ENCODE measurements at regions not wholly inside any gene's neighbourhood (a gene's known extent, or its start where the extent isn't known, plus 50 kb on each side); places are given as distances from the start of the nearest gene placed in this dataset.
"Not testable (repeated sequence)": the region's sequence is repeated elsewhere in the genome, so short reads cannot be mapped to it uniquely, and the experiment has no call there.

DNA sequence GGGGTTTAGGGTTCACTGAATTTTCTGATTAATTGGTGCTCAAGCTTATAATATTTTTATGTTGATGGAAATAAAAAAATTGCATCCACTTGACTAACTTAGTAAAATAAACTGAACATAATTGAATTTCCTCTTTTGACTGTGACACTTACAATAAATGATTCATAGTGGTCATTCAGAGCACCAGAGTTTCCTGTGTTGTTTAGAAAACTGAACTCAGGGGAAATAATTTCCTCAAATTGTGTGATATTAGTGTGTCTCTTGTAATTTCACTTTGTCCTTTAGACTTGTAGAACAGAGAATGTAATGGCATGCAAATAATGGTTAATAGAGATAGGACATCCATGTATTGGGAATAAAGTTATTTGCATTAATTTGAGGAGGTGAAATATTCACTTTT, 319.7 kb upstream of the MAN1A1 start:
- no peak overlapping the region for H3K27ac Mint-ChIP-seq
- H3K4me1 Mint-ChIP-seq: no peaks in the 10 kb centered on the region
- H3K9me3 Mint-ChIP-seq: peaks cover 9% of the 10 kb centered on the region
- H3K4me3 Mint-ChIP-seq: no peak overlapping the region
- TF ChIP-seq, protein P1, sequence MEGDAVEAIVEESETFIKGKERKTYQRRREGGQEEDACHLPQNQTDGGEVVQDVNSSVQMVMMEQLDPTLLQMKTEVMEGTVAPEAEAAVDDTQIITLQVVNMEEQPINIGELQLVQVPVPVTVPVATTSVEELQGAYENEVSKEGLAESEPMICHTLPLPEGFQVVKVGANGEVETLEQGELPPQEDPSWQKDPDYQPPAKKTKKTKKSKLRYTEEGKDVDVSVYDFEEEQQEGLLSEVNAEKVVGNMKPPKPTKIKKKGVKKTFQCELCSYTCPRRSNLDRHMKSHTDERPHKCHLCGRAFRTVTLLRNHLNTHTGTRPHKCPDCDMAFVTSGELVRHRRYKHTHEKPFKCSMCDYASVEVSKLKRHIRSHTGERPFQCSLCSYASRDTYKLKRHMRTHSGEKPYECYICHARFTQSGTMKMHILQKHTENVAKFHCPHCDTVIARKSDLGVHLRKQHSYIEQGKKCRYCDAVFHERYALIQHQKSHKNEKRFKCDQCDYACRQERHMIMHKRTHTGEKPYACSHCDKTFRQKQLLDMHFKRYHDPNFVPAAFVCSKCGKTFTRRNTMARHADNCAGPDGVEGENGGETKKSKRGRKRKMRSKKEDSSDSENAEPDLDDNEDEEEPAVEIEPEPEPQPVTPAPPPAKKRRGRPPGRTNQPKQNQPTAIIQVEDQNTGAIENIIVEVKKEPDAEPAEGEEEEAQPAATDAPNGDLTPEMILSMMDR (IDR thresholded peaks at IDR 0.05; ENCODE audit: unreplicated experiment in 3 of 3): no peak
- no peaks in the 10 kb centered on the region for H3K36me3 Mint-ChIP-seq (ENCODE audit: low read depth)
- H3K27me3 Mint-ChIP-seq (ENCODE audit: low read depth): no peaks in the 10 kb centered on the region

DNA sequence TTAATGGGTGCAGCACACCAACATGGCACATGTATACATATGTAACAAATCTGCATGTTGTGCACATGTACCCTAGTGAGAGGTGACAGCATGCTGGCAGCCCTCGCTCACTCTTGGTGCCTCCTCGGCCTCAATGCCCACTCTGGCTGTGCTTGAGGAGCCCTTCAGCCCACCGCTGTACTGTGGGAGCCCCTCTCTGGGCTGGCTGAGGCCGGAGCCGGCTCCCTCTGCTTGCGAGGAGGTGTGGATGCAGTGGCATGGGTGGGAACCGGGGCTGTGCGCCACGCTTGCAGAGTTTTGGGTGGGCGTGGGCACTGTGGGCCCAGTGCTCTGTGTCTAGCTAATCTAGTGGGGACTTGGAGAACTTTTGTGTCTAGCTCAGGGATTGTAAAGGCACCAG, 315.9 kb upstream of the MAN1A1 start:
- not testable (repeated sequence) for H3K9me3 Mint-ChIP-seq; H3K4me3 Mint-ChIP-seq; H3K27ac Mint-ChIP-seq; H3K4me1 Mint-ChIP-seq; H3K27me3 Mint-ChIP-seq (ENCODE audit: low read depth); H3K36me3 Mint-ChIP-seq (ENCODE audit: low read depth)

DNA sequence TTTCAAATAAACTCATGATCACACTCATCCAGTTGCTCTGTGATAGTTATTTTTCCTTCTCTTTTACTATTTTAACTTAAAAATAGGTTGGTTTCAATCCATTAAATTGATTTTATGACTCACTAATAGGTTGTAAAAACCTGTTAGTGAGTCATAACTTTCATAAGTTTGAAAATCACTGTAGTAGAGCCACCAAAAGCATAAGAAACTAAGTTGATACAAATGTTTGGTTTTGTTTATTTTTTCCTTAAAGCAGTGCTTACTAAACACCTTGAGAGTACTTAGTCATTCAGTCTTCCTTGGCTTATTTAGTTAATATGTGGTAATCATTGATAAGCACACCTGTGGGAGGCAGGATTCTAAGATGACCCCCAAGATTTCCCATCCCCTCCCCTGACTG, 312.1 kb upstream of the MAN1A1 start:
- peaks cover 3% of the 10 kb centered on the region for H3K9me3 Mint-ChIP-seq
- no peaks in the 10 kb centered on the region for H3K4me1 Mint-ChIP-seq
- TF ChIP-seq, protein P1 (IDR thresholded peaks at IDR 0.05; ENCODE audit: unreplicated experiment in 3 of 3): no peak
- H3K27ac Mint-ChIP-seq: no peak overlapping the region
- H3K4me3 Mint-ChIP-seq: no peak overlapping the region
- H3K27me3 Mint-ChIP-seq (ENCODE audit: low read depth): no peaks in the 10 kb centered on the region
- no peaks in the 10 kb centered on the region for H3K36me3 Mint-ChIP-seq (ENCODE audit: low read depth)

DNA sequence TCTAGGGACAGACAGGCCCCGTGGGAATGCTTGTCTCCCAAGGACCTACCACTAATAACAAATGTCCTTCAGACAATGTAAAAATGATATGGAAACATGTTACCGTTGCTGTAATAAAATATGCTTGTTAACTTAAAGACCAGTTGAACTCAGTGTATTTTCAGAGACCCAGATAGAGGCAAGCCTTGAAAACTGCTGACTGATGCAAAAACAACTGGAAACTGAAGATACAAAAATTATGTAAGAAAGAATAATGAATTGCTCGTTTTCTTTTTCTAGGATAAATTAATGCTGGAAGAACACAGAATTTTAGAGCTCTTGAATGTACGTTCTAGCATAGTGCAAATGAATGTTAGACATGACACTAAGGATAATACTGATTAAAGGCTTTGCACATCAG, 311.5 kb upstream of the MAN1A1 start:
- TF ChIP-seq, protein P1 (IDR thresholded peaks at IDR 0.05; ENCODE audit: unreplicated experiment in 3 of 3): no peak
- Mint-ChIP-seq H3K36me3 (ENCODE audit: low read depth) (no peaks in the 10 kb centered on the region), H3K4me3 (no peak overlapping the region), H3K9me3 (no peaks in the 10 kb centered on the region), H3K27me3 (ENCODE audit: low read depth) (no peaks in the 10 kb centered on the region), H3K4me1 (no peaks in the 10 kb centered on the region), H3K27ac (no peak overlapping the region)

DNA sequence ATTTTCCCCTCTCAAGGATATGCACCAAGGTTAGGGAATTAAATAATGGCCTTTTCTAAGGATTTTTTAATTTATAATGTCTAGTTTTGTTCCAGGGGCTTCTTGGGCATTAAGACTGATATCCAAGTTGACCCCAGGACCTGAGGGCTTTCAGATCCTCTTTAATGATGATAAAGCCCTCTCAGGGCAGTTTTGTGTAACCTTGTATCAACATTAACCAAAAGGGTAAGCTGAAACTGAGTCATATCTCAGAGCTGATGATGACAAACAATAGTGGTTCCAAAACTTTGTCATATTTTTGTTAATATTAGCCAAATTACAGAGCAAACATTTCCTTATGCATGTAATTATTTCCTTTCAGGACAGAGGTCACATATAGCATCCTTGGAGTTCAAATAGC, 309.4 kb upstream of the MAN1A1 start:
- H3K9me3 Mint-ChIP-seq: no peaks in the 10 kb centered on the region
- no peaks in the 10 kb centered on the region for H3K4me1 Mint-ChIP-seq
- no peak overlapping the region for H3K27ac Mint-ChIP-seq
- no peaks in the 10 kb centered on the region for H3K36me3 Mint-ChIP-seq (ENCODE audit: low read depth)
- TF ChIP-seq, protein P1 (IDR thresholded peaks at IDR 0.05; ENCODE audit: unreplicated experiment in 3 of 3): no peak
- H3K27me3 Mint-ChIP-seq (ENCODE audit: low read depth): no peaks in the 10 kb centered on the region
- no peak overlapping the region for H3K4me3 Mint-ChIP-seq

DNA sequence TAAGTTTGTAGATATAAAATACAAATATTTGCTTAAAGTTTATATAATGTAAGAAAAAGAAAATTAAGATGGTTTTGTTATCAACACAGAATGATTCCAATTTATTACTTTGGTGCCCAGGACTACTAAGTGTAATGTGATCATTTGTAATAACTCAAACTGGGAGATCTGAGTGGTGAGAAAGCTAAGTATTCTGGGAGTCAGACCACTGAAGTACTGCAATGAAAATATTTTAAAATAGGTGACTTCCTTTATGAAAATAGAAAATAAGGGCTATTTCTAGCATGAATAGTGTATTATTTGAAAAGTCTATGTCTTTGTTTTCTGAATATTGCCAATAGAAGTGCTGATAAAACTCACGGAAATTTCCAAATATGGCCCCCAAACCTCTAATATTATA, 305.6 kb upstream of the MAN1A1 start:
- H3K27ac Mint-ChIP-seq: no peak overlapping the region
- no peaks in the 10 kb centered on the region for H3K4me1 Mint-ChIP-seq
- no peaks in the 10 kb centered on the region for H3K27me3 Mint-ChIP-seq (ENCODE audit: low read depth)
- TF ChIP-seq, protein P1 (IDR thresholded peaks at IDR 0.05; ENCODE audit: unreplicated experiment in 3 of 3): no peak
- no peaks in the 10 kb centered on the region for H3K9me3 Mint-ChIP-seq
- no peaks in the 10 kb centered on the region for H3K36me3 Mint-ChIP-seq (ENCODE audit: low read depth)
- H3K4me3 Mint-ChIP-seq: no peak overlapping the region

DNA sequence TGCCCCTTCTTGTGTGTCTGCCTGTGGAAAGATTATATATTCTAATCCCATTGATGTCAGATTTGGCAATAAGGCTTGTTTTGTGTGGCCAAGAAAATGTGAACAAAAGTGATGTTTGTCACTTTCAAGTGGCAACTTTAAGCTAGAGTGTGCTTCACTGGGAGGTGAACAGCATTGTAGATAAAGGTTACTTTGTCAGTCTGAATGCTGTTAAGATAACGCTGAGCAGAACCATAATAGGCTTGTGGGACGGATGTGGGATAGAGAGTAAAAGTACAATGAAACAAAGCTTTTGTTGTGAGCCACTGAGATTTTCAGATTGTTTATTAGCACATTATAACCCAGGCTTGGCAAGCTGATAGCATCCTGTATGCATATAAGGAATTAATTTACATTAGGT, 303.8 kb upstream of the MAN1A1 start:
- Mint-ChIP-seq H3K27ac (no peak overlapping the region), H3K36me3 (ENCODE audit: low read depth) (no peaks in the 10 kb centered on the region), H3K9me3 (no peaks in the 10 kb centered on the region), H3K4me3 (no peak overlapping the region), H3K27me3 (ENCODE audit: low read depth) (no peaks in the 10 kb centered on the region), H3K4me1 (no peaks in the 10 kb centered on the region)
- TF ChIP-seq, protein P1 (IDR thresholded peaks at IDR 0.05; ENCODE audit: unreplicated experiment in 3 of 3): no peak
